Progenitor cell of endocrine pancreas (in vitro differentiated cells): ENCODE measurements at regions not wholly inside any gene's neighbourhood (a gene's known extent, or its start where the extent isn't known, plus 50 kb on each side); places are given as distances from the start of the nearest gene placed in this dataset.
A peak's percentile ranks its signal among the peaks of the same experiment; 100 is the strongest.

Experiments used
- DNase-seq: peaks from one replicate; pipeline ENCODE4 v3.0.0; 2021; ENCODE audit warnings: low spot score; ENCODE audit not compliant: unreplicated experiment
- H3K27ac Mint-ChIP-seq: 2 replicates; pipeline ENCODE4 v1.8.0; 2021; ENCODE audit warnings: mild to moderate bottlenecking, moderate library complexity, mixed read lengths
- H3K27me3 Mint-ChIP-seq: 2 replicates; pipeline ENCODE4 v1.8.0; 2021; ENCODE audit warnings: mixed read lengths
- H3K36me3 Mint-ChIP-seq: 2 replicates; pipeline ENCODE4 v1.8.0; 2022; ENCODE audit warnings: mixed read lengths; ENCODE audit not compliant: insufficient read depth
- H3K4me1 Mint-ChIP-seq: 2 replicates; pipeline ENCODE4 v1.8.0; 2021; ENCODE audit warnings: low read depth, mixed read lengths
- H3K4me3 Mint-ChIP-seq: 2 replicates; pipeline ENCODE4 v1.8.0; 2021; ENCODE audit warnings: low read depth, mild to moderate bottlenecking, moderate library complexity, mixed read lengths
- H3K9me3 Mint-ChIP-seq: 2 replicates; pipeline ENCODE4 v1.8.0; 2021; ENCODE audit warnings: low read depth, mixed read lengths
- CTCF ChIP-seq: fragments of 200-600 bp; sonication (generic); IDR thresholded peaks from one replicate; pipeline ENCODE4 v1.5.0; 2021; ENCODE audit warnings: antibody characterized with exemption, mild to moderate bottlenecking; ENCODE audit not compliant: unreplicated experiment

- H3K9me3 Mint-ChIP-seq = peaks cover 24% of the 10 kb centered on the region
- H3K4me3 Mint-ChIP-seq = no peak overlapping the region
- H3K27me3 Mint-ChIP-seq = no peaks in the 10 kb centered on the region
- no peak for DNase-seq
- H3K36me3 Mint-ChIP-seq = peaks cover 2% of the 10 kb centered on the region
- no peak overlapping the region for H3K27ac Mint-ChIP-seq
- no peaks in the 10 kb centered on the region for H3K4me1 Mint-ChIP-seq
- no peak for TF ChIP-seq CTCF
Measured at GRCh38 chr2:125512313-125512712, 1143.6 kb upstream of the GYPC start.

GRCh38 chr2:125516496-125517109, 1139.4 kb upstream of the GYPC start:
- peak; percentile 48 for TF ChIP-seq CTCF
- Mint-ChIP-seq H3K36me3 (peaks cover 2% of the 10 kb centered on the region), H3K27ac (no peak overlapping the region), H3K9me3 (peaks cover 34% of the 10 kb centered on the region), H3K27me3 (no peaks in the 10 kb centered on the region), H3K4me1 (no peaks in the 10 kb centered on the region), H3K4me3 (no peak overlapping the region)
- DNase-seq = no peak

GRCh38 chr2:125526093-125526492, 1129.9 kb upstream of the GYPC start:
- Mint-ChIP-seq H3K27ac (no peak overlapping the region), H3K9me3 (peaks cover 3% of the 10 kb centered on the region), H3K36me3 (no peaks in the 10 kb centered on the region), H3K4me3 (no peak overlapping the region), H3K4me1 (no peaks in the 10 kb centered on the region), H3K27me3 (no peaks in the 10 kb centered on the region)
- no peak for DNase-seq
- TF ChIP-seq CTCF = no peak

GRCh38 chr2:125535089-125535488, 1120.9 kb upstream of the GYPC start:
- no peak overlapping the region for H3K4me3 Mint-ChIP-seq
- H3K4me1 Mint-ChIP-seq = no peaks in the 10 kb centered on the region
- no peak for TF ChIP-seq CTCF
- DNase-seq = no peak
- no peaks in the 10 kb centered on the region for H3K36me3 Mint-ChIP-seq
- no peak overlapping the region for H3K27ac Mint-ChIP-seq
- H3K9me3 Mint-ChIP-seq = no peaks in the 10 kb centered on the region
- no peaks in the 10 kb centered on the region for H3K27me3 Mint-ChIP-seq

- Mint-ChIP-seq H3K9me3 (peaks cover 14% of the 10 kb centered on the region), H3K27ac (no peak overlapping the region), H3K4me3 (no peak overlapping the region), H3K27me3 (no peaks in the 10 kb centered on the region), H3K4me1 (peaks cover 5% of the 10 kb centered on the region), H3K36me3 (no peaks in the 10 kb centered on the region)
- DNase-seq = no peak
- no peak for TF ChIP-seq CTCF
Measured at GRCh38 chr2:125543968-125544514, 1111.9 kb upstream of the GYPC start.
